ENCODE measurements at regions not wholly inside any gene's neighbourhood (a gene's known extent, or its start where the extent isn't known, plus 50 kb on each side); places are given as distances from the start of the nearest gene placed in this dataset.

DNA sequence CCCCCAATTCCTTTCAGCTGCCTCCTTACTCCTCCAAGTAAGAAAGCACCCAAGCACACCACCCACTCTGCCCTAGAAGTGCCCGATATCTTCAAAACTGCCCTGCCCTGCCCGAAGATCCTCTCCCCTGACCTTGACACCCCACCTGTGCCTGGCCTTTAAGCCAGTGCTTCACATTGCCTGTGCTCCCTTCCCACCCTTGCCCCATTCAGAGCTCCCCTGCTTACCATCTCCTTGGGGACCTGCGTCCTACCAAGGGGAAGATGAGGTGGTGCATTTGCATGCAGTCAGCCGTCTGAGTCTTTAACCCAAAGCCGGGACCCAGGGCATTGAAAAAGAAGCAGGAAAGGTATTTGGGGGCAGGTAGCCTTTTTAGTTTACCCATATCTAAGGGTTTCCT is 73.5 kb upstream of the SLCO3A1 start:
- Histone ChIP-seq H2AFZ (no peak overlapping the region), H3K9ac (no peak overlapping the region), H3K4me3 (no peak overlapping the region), H3K27me3 (replicated peaks; ENCODE audit: insufficient read depth) (peaks cover 4% of the 10 kb centered on the region; the same call in 1 of the 2 replicates), H3K4me2 (ENCODE audit: unreplicated experiment) (no peak overlapping the region), H4K20me1 (ENCODE audit: insufficient read depth) (no peaks in the 10 kb centered on the region), H3K36me3 (ENCODE audit: low read depth) (no peaks in the 10 kb centered on the region), H3F3A (ENCODE audit: insufficient read depth) (no peaks in the 10 kb centered on the region), H3K9me3 (ENCODE audit: low read depth) (no peaks in the 10 kb centered on the region), H3K4me1 (ENCODE audit: insufficient read depth) (no peaks in the 10 kb centered on the region), H3K27ac (no peak overlapping the region), H3K9me2 (ENCODE audit: insufficient read depth) (no peaks in the 10 kb centered on the region), H3K79me2 (ENCODE audit: insufficient read depth) (no peaks in the 10 kb centered on the region)
- WGBS, 2 experiments (ENCODE audit: low coverage in 1 of 2, low lambda C conversion rate in 2 of 2, missing lambda C conversion rate in 2 of 2) = 66 to 76% methylated on average over 5 of the region's 5 CpGs
- no peak for DNase-seq
- in situ Hi-C loops (cut with MboI) = no loop called here
- TF ChIP-seq EZH2phosphoT487 (IDR thresholded peaks at IDR 0.05; ENCODE audit: insufficient read depth, low read depth) = no peak
- no peak for TF ChIP-seq EZH2 (IDR thresholded peaks at IDR 0.05; ENCODE audit: insufficient read depth, poor library complexity, severe bottlenecking)

DNA sequence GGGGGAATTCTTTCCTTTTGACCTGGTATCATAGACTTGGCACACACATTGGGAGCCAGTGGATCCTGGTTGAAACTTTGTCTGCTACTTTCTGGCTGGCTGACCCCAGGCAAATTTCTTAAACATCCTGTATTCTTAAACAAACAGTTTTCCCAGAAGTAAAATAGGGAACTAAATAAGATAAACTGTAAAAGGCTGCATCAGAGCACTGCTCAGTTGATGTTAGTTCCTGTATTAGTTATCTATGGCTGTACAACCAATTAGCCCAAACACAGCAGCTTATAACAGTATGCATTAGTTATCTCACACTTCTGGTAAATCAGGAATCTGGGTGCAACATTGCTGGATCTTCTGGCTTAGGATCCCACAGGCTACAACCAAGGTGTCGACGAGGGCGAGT is 73.1 kb upstream of the SLCO3A1 start:
- Histone ChIP-seq H4K20me1 (ENCODE audit: insufficient read depth) (no peaks in the 10 kb centered on the region), H3K79me2 (ENCODE audit: insufficient read depth) (no peaks in the 10 kb centered on the region), H3K4me2 (ENCODE audit: unreplicated experiment) (no peak overlapping the region), H3K36me3 (ENCODE audit: low read depth) (no peaks in the 10 kb centered on the region), H3K27ac (no peak overlapping the region), H3F3A (ENCODE audit: insufficient read depth) (no peaks in the 10 kb centered on the region), H3K4me3 (no peak overlapping the region), H3K4me1 (ENCODE audit: insufficient read depth) (no peaks in the 10 kb centered on the region), H3K9me3 (ENCODE audit: low read depth) (no peaks in the 10 kb centered on the region), H2AFZ (no peak overlapping the region), H3K27me3 (replicated peaks; ENCODE audit: insufficient read depth) (peaks cover 4% of the 10 kb centered on the region; the same call in 1 of the 2 replicates), H3K9me2 (ENCODE audit: insufficient read depth) (no peaks in the 10 kb centered on the region), H3K9ac (no peak overlapping the region)
- no peak for DNase-seq
- no peak for TF ChIP-seq EZH2phosphoT487 (IDR thresholded peaks at IDR 0.05; ENCODE audit: insufficient read depth, low read depth)
- TF ChIP-seq EZH2 (IDR thresholded peaks at IDR 0.05; ENCODE audit: insufficient read depth, poor library complexity, severe bottlenecking) = no peak
- in situ Hi-C loops (cut with MboI) = no loop called here
- 56 to 68% methylated on average over 3 of the region's 3 CpGs for WGBS, 2 experiments (ENCODE audit: low coverage in 1 of 2, low lambda C conversion rate in 2 of 2, missing lambda C conversion rate in 2 of 2)

DNA sequence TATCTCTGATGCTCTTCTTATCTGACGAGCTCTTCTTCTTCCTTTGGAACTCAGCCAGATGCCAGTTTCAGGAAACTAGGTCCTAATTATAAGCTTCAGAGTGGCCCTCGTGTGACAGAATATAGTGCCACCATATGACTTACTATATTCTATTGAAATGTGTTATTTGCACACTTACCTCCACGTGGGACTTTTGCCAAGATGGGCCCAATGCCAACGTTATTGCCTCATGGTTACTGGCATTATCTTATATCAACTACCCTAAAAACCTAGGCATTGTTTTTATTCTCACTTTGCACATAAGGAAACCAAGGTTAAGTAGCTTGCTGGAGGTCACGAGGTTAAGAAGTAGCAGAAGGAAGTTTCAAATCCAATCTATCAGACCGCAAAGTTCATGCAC is 71.3 kb upstream of the SLCO3A1 start:
- no peak overlapping the region for H3K4me3 ChIP-seq
- no peak overlapping the region for H3K4me2 ChIP-seq (ENCODE audit: unreplicated experiment)
- no peaks in the 10 kb centered on the region for H4K20me1 ChIP-seq (ENCODE audit: insufficient read depth)
- no peak for TF ChIP-seq EZH2 (IDR thresholded peaks at IDR 0.05; ENCODE audit: insufficient read depth, poor library complexity, severe bottlenecking)
- no peak for TF ChIP-seq EZH2phosphoT487 (IDR thresholded peaks at IDR 0.05; ENCODE audit: insufficient read depth, low read depth)
- no peaks in the 10 kb centered on the region for H3K9me3 ChIP-seq (ENCODE audit: low read depth)
- H3K79me2 ChIP-seq (ENCODE audit: insufficient read depth) = no peaks in the 10 kb centered on the region
- H3K9ac ChIP-seq = no peak overlapping the region
- no peaks in the 10 kb centered on the region for H3F3A ChIP-seq (ENCODE audit: insufficient read depth)
- H3K27ac ChIP-seq = no peak overlapping the region
- peaks cover 4% of the 10 kb centered on the region; the same call in 1 of the 2 replicates for H3K27me3 ChIP-seq (replicated peaks; ENCODE audit: insufficient read depth)
- no peaks in the 10 kb centered on the region for H3K9me2 ChIP-seq (ENCODE audit: insufficient read depth)
- no peaks in the 10 kb centered on the region for H3K36me3 ChIP-seq (ENCODE audit: low read depth)
- DNase-seq = no peak
- H2AFZ ChIP-seq = no peak overlapping the region
- 47 to 50% methylated on average over 6 of the region's 6 CpGs for WGBS, 2 experiments (ENCODE audit: low coverage in 1 of 2, low lambda C conversion rate in 2 of 2, missing lambda C conversion rate in 2 of 2)
- H3K4me1 ChIP-seq (ENCODE audit: insufficient read depth) = no peaks in the 10 kb centered on the region
- in situ Hi-C loops (cut with MboI) = no loop called here

DNA sequence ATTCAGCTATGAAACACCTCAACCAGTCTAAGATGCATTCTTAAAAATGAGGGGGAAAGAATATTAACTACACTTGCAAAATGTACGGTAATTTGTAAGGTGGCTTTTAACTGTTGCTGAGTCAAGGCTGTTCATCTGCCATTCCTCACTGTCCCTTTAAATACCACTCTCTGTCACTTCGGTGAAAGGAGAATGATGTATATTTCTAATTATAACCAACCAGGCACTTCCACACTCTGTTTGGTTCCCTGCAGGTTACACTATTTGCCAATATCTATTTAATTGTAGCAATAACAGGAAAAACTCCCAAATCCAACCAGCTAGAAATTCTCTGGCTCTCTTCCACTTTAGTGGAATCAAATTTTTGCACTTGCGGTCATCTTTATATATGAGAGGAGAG is 70.5 kb upstream of the SLCO3A1 start:
- no peaks in the 10 kb centered on the region for H3K79me2 ChIP-seq (ENCODE audit: insufficient read depth)
- no peaks in the 10 kb centered on the region for H4K20me1 ChIP-seq (ENCODE audit: insufficient read depth)
- no peak for DNase-seq
- H3F3A ChIP-seq (ENCODE audit: insufficient read depth) = no peaks in the 10 kb centered on the region
- no peaks in the 10 kb centered on the region for H3K9me2 ChIP-seq (ENCODE audit: insufficient read depth)
- H3K9me3 ChIP-seq (ENCODE audit: low read depth) = no peaks in the 10 kb centered on the region
- H3K36me3 ChIP-seq (ENCODE audit: low read depth) = no peaks in the 10 kb centered on the region
- H3K4me3 ChIP-seq = no peak overlapping the region
- TF ChIP-seq EZH2 (IDR thresholded peaks at IDR 0.05; ENCODE audit: insufficient read depth, poor library complexity, severe bottlenecking) = no peak
- H2AFZ ChIP-seq = no peak overlapping the region
- H3K27ac ChIP-seq = no peak overlapping the region
- 71 to 76% methylated on average over 3 of the region's 3 CpGs for WGBS, 2 experiments (ENCODE audit: low coverage in 1 of 2, low lambda C conversion rate in 2 of 2, missing lambda C conversion rate in 2 of 2)
- in situ Hi-C loops (cut with MboI) = no loop called here
- no peaks in the 10 kb centered on the region for H3K4me1 ChIP-seq (ENCODE audit: insufficient read depth)
- no peak overlapping the region for H3K9ac ChIP-seq
- peaks cover 4% of the 10 kb centered on the region; the same call in 1 of the 2 replicates for H3K27me3 ChIP-seq (replicated peaks; ENCODE audit: insufficient read depth)
- no peak overlapping the region for H3K4me2 ChIP-seq (ENCODE audit: unreplicated experiment)

DNA sequence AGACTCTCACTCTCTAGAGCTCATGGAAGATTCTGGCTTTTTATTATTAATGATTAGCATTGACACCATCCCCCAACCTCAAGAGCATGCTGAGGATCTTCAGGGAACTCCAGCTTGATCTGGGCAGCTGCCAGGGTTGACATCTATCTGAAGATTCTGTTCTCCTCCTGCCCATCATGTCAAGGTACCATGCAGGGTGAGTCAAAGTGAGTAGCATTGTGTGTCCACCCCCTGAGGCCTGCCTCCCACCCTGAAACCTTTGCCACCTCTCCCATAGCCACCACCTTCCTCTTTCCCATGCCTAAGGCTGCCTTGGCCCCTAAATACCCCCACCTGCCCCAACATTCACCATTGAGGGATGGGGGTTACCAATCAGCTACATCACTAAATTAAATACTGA is 70.1 kb upstream of the SLCO3A1 start:
- DNase-seq = no peak
- H3K27me3 ChIP-seq (replicated peaks; ENCODE audit: insufficient read depth) = 0 out of 2 replicates have a peak, but pooled peaks cover 4% of the 10 kb centered on the region
- no peaks in the 10 kb centered on the region for H3K36me3 ChIP-seq (ENCODE audit: low read depth)
- H3K9ac ChIP-seq = no peak overlapping the region
- H3F3A ChIP-seq (ENCODE audit: insufficient read depth) = no peaks in the 10 kb centered on the region
- H3K79me2 ChIP-seq (ENCODE audit: insufficient read depth) = no peaks in the 10 kb centered on the region
- H3K9me3 ChIP-seq (ENCODE audit: low read depth) = no peaks in the 10 kb centered on the region
- H3K27ac ChIP-seq = no peak overlapping the region
- H3K4me2 ChIP-seq (ENCODE audit: unreplicated experiment) = no peak overlapping the region
- H3K4me3 ChIP-seq = no peak overlapping the region
- no peak overlapping the region for H2AFZ ChIP-seq
- no peaks in the 10 kb centered on the region for H4K20me1 ChIP-seq (ENCODE audit: insufficient read depth)
- H3K9me2 ChIP-seq (ENCODE audit: insufficient read depth) = no peaks in the 10 kb centered on the region
- TF ChIP-seq EZH2phosphoT487 (IDR thresholded peaks at IDR 0.05; ENCODE audit: insufficient read depth, low read depth) = no peak
- no peak for TF ChIP-seq EZH2 (IDR thresholded peaks at IDR 0.05; ENCODE audit: insufficient read depth, poor library complexity, severe bottlenecking)
- H3K4me1 ChIP-seq (ENCODE audit: insufficient read depth) = no peaks in the 10 kb centered on the region
- in situ Hi-C loops (cut with MboI) = no loop called here
